ENCODE measurements at regions not wholly inside any gene's neighbourhood (a gene's known extent, or its start where the extent isn't known, plus 50 kb on each side); places are given as distances from the start of the nearest gene placed in this dataset.

GRCh38 chr6:159494586-159494972, 198.5 kb downstream of the SOD2 start:
- no peak for TF ChIP-seq CTCF (IDR thresholded peaks at IDR 0.05; ENCODE audit: poor library complexity, severe bottlenecking)
- no peak overlapping the region for H3K4me3 ChIP-seq (ENCODE audit: severe bottlenecking)

GRCh38 chr6:159493898-159494585, 199.0 kb downstream of the SOD2 start:
- DNase-seq (ENCODE audit: low spot score) (no peak), ATAC-seq (ENCODE audit: low read depth) (no peak)
- H3K9me3 ChIP-seq (ENCODE audit: severe bottlenecking) = no peaks in the 10 kb centered on the region
- H3K27me3 ChIP-seq (ENCODE audit: insufficient read depth, poor library complexity, severe bottlenecking) = no peaks in the 10 kb centered on the region
- no peak overlapping the region for H3K4me3 ChIP-seq (ENCODE audit: severe bottlenecking)
- TF ChIP-seq CTCF (IDR thresholded peaks at IDR 0.05; ENCODE audit: poor library complexity, severe bottlenecking) = no peak
- no peak overlapping the region for H3K27ac ChIP-seq (ENCODE audit: poor library complexity, severe bottlenecking)
- H3K36me3 ChIP-seq (ENCODE audit: low read depth) = no peaks in the 10 kb centered on the region
- H3K4me1 ChIP-seq (ENCODE audit: insufficient read depth, poor library complexity, severe bottlenecking) = no peaks in the 10 kb centered on the region

More at GRCh38 chr6:159494586-159494972, 198.5 kb downstream of the SOD2 start:
- ATAC-seq (ENCODE audit: low read depth) (no peak), DNase-seq (ENCODE audit: low spot score) (no peak)
- H3K36me3 ChIP-seq (ENCODE audit: low read depth) = no peaks in the 10 kb centered on the region
- H3K4me1 ChIP-seq (ENCODE audit: insufficient read depth, poor library complexity, severe bottlenecking) = no peaks in the 10 kb centered on the region
- no peaks in the 10 kb centered on the region for H3K9me3 ChIP-seq (ENCODE audit: severe bottlenecking)
- no peaks in the 10 kb centered on the region for H3K27me3 ChIP-seq (ENCODE audit: insufficient read depth, poor library complexity, severe bottlenecking)
- no peak overlapping the region for H3K27ac ChIP-seq (ENCODE audit: poor library complexity, severe bottlenecking)

GRCh38 chr6:159493231-159493897, 199.7 kb downstream of the SOD2 start:
- no peak for ATAC-seq (ENCODE audit: low read depth)
- no peaks in the 10 kb centered on the region for H3K36me3 ChIP-seq (ENCODE audit: low read depth)

GRCh38 chr6:159490298-159490937, 202.6 kb downstream of the SOD2 start:
- no peaks in the 10 kb centered on the region for H3K27me3 ChIP-seq (ENCODE audit: insufficient read depth, poor library complexity, severe bottlenecking)
- H3K9me3 ChIP-seq (ENCODE audit: severe bottlenecking) = no peaks in the 10 kb centered on the region
- no peak for DNase-seq (ENCODE audit: low spot score)
- no peaks in the 10 kb centered on the region for H3K36me3 ChIP-seq (ENCODE audit: low read depth)
- no peak overlapping the region for H3K4me3 ChIP-seq (ENCODE audit: severe bottlenecking)
- TF ChIP-seq CTCF (IDR thresholded peaks at IDR 0.05; ENCODE audit: poor library complexity, severe bottlenecking) = no peak
- ATAC-seq (ENCODE audit: low read depth) = no peak
- no peak overlapping the region for H3K27ac ChIP-seq (ENCODE audit: poor library complexity, severe bottlenecking)
- H3K4me1 ChIP-seq (ENCODE audit: insufficient read depth, poor library complexity, severe bottlenecking) = no peaks in the 10 kb centered on the region

More at GRCh38 chr6:159493231-159493897, 199.7 kb downstream of the SOD2 start:
- no peak for DNase-seq (ENCODE audit: low spot score)
- no peak overlapping the region for H3K27ac ChIP-seq (ENCODE audit: poor library complexity, severe bottlenecking)
- no peak for TF ChIP-seq CTCF (IDR thresholded peaks at IDR 0.05; ENCODE audit: poor library complexity, severe bottlenecking)
- H3K4me1 ChIP-seq (ENCODE audit: insufficient read depth, poor library complexity, severe bottlenecking) = no peaks in the 10 kb centered on the region
- H3K4me3 ChIP-seq (ENCODE audit: severe bottlenecking) = no peak overlapping the region
- H3K9me3 ChIP-seq (ENCODE audit: severe bottlenecking) = no peaks in the 10 kb centered on the region
- H3K27me3 ChIP-seq (ENCODE audit: insufficient read depth, poor library complexity, severe bottlenecking) = no peaks in the 10 kb centered on the region
